Tibial nerve (tissue), 4 donors: ENCODE measurements at regions not wholly inside any gene's neighbourhood (a gene's known extent, or its start where the extent isn't known, plus 50 kb on each side); places are given as distances from the start of the nearest gene placed in this dataset.

Experiments used
- EP300 ChIP-seq, 2 donors: sonication (generic); formaldehyde crosslinking; IDR thresholded peaks; one replicate each; pipeline ENCODE4 v1.6.1; 2017; ENCODE audit warnings: antibody characterized with exemption in 2 of 2, mild to moderate bottlenecking in 1 of 2
- POLR2A ChIP-seq, 2 donors: fragments of 450-650 bp; IDR thresholded peaks; one replicate each; pipeline ENCODE4 v1.6.1; 2017; ENCODE audit warnings: antibody characterized with exemption in 2 of 2, mild to moderate bottlenecking in 2 of 2, moderate library complexity in 2 of 2
- TF ChIP-seq, protein P1 (sequence below), 5 experiments: fragments of 200-600 bp in 3 of 5; fragments of 450-650 bp in 2 of 5; sonication (generic) in 3 of 5; IDR thresholded peaks; one replicate each; pipeline ENCODE4 v1.5.1; 2016 to 2019; ENCODE audit warnings: antibody characterized with exemption in 5 of 5, mild to moderate bottlenecking in 3 of 5, moderate library complexity in 2 of 5

- TF ChIP-seq, protein P1, sequence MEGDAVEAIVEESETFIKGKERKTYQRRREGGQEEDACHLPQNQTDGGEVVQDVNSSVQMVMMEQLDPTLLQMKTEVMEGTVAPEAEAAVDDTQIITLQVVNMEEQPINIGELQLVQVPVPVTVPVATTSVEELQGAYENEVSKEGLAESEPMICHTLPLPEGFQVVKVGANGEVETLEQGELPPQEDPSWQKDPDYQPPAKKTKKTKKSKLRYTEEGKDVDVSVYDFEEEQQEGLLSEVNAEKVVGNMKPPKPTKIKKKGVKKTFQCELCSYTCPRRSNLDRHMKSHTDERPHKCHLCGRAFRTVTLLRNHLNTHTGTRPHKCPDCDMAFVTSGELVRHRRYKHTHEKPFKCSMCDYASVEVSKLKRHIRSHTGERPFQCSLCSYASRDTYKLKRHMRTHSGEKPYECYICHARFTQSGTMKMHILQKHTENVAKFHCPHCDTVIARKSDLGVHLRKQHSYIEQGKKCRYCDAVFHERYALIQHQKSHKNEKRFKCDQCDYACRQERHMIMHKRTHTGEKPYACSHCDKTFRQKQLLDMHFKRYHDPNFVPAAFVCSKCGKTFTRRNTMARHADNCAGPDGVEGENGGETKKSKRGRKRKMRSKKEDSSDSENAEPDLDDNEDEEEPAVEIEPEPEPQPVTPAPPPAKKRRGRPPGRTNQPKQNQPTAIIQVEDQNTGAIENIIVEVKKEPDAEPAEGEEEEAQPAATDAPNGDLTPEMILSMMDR (IDR thresholded peaks at IDR 0.05), result no peak
- no peak for TF ChIP-seq POLR2A (IDR thresholded peaks at IDR 0.05)
- TF ChIP-seq EP300 (IDR thresholded peaks at IDR 0.05), result no peak
These were observed 98.9 kb upstream of the PFN2 start for GRCh38 chr3:150069633-150070032.
